ENCODE measurements at regions not wholly inside any gene's neighbourhood (a gene's known extent, or its start where the extent isn't known, plus 50 kb on each side); places are given as distances from the start of the nearest gene placed in this dataset.

DNA sequence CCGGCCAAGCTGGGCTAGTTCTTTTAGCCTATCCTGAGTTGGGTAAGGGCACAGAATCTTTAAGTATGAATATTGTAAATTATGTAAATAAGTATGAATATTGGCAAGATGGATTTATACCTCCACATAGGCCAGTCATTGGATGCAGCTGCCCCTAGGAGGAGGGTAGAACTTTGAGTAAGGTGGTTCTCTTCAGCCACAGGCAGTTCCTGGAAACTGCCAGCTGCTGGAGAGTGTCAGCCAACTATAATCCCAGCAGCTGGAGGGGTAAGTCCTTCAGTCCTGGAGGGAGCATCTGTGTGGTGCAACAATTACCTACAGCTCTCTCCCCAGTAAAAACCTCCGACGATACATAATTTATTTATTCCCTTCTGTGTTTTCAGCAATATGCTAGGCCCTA is 65.8 kb upstream of the TMPO start:
- no peak for TF ChIP-seq GATA2 (IDR thresholded peaks at IDR 0.05; ENCODE audit: low read depth, low read length)

DNA sequence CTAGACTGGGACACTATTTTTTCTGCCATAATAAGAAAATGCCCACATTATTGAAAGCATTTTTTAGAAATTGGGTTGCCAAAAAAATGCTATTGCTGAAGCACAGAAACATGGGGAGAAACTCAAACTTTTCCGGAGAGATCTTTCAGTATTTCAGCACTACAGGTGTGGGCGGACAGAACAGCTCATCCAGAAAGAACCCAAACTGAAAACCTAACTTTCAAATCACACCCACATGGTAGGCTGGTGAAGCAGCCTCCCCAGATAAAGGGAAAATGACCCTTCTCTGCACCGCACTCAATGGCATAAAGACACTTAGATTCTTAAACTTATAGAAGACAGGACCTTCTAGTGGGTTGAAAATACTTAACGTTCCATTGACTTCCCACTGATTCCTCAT is 62.3 kb upstream of the TMPO start:
- TF ChIP-seq GATA3 (IDR thresholded peaks at IDR 0.05; ENCODE audit: low read depth, low read length) (no peak), GATA2 (IDR thresholded peaks at IDR 0.05; ENCODE audit: low read depth, low read length) (no peak)

DNA sequence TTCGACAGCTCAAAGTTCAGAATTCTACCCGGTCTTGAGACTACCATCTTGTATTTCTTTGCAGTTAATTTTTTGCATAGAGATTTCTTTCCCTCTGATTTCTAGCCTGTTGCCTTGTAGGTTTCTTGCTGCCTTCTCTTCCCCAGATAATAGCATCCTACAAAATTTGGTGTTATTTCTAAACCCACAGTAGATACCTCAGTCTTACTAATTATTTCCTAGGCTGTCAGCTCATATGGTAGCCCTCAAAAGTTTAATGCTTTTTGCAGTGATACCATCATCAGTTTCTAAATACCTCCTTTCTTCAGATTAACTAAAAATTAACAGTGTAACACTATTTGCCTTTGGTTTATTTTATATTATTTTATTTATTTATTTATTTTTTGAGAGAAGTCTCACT is 61.9 kb upstream of the TMPO start:
- TF ChIP-seq GATA3 (IDR thresholded peaks at IDR 0.05; ENCODE audit: low read depth, low read length) (no peak), GATA2 (IDR thresholded peaks at IDR 0.05; ENCODE audit: low read depth, low read length) (no peak)

DNA sequence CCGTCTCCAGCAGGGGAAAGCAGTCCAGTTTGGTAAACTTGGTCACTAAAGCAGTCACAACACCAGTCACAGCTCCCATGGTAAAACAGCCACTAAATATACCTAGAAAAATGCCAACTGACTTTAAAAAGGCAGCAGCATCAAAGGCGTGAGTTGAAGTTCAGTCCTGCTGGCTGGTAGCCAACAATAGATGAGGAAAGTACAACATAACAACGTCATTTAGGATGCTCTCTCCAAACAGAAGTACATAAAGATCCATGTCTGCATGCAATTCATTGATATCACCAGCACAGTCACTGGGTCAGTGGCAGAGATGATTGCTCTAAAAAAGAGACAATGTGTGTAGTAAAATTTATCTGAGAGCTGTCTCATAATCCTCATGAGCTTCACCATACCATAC is 59.3 kb upstream of the TMPO start:
- TF ChIP-seq GATA3 (IDR thresholded peaks at IDR 0.05; ENCODE audit: low read depth, low read length) (no peak), GATA2 (IDR thresholded peaks at IDR 0.05; ENCODE audit: low read depth, low read length) (no peak)

DNA sequence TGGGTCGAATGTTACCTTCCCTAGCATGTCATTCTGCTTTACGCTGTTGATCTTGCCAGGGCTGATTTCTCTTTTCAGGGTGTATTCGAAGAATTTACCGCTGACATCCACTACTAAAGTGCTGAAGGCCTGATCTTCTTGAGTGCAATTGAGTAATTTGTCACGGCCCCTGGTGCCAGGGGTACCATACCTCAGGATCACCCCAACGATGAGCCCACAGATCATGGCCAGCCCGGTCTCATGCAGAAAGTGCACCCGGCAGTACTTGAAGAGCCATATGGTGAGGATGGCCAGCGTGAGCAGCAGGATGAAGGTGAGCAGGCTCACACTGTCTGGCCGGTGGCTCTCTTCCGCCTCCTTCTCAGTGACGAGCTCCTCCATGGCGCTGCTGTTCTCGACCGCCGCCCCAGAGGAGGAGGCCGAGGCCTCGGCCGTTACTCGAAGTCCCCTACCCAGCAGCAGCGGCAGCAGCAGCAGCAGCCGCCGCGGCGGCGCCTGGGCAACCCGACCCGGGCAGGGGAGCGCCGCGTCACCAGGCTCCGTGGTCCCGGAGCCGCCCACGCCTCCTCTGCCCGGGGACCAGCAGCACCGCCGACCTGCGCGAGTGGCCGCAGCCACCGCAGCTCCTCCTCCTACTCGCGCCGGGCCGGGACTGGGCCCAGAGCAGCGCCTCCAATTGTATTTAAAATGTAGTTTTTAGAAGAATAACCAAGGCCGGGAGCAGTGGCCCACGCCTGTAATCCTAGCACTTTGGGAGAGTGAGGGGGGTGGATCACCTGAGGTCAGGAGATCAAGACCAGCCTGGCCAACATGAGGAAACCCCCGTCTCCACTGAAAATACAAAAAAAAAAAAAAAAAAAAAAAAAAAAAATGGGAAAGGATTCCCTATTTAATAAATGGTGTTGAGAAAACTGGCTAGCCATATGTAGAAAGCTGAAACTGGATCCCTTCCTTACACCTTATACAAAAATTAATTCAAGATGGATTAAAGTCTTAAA is 58.5 kb upstream of the TMPO start:
- TF ChIP-seq GATA3 (IDR thresholded peaks at IDR 0.05; ENCODE audit: low read depth, low read length) (no peak), GATA2 (IDR thresholded peaks at IDR 0.05; ENCODE audit: low read depth, low read length) (no peak)

DNA sequence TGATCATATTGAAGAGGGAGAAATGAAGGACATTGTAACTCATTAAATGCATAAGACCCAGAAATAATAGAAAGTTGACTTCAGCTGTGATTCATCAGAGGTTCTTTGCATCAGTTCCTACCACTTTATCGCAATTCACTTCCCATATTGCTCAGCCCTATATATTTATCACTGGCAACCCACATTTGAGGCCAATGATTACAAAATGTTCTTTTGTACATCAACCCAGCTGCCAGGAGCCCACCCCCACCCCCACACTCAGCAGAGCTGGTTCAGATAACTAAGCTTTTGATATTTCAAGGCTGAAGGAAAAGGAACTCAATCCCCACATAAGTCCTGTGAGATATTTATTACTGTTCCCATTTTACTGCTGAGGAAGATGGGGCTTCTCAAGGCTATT is 51.2 kb upstream of the TMPO start:
- TF ChIP-seq GATA2 (IDR thresholded peaks at IDR 0.05; ENCODE audit: low read depth, low read length) (no peak), GATA3 (IDR thresholded peaks at IDR 0.05; ENCODE audit: low read depth, low read length) (no peak)

DNA sequence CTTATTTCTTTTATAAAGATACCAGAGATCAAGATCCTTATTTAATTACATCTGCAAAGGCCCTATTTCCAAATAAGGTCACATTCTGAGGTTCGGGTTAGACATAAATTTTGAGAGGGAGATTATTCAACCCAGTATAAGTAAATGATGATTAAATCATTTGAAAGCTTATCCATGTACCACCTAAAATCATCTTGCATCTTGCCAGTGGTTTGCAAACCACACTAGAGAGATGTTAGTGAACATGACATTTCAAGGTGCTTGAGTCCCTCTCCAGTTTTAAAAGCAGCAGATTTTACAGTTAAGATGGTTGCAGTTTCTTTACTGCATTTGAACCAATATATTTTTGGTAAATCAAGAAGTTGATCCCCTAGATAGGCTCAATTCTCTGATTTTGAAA is 49.9 kb upstream of the TMPO start:
- TF ChIP-seq GATA3 (IDR thresholded peaks at IDR 0.05; ENCODE audit: low read depth, low read length) (no peak), GATA2 (IDR thresholded peaks at IDR 0.05; ENCODE audit: low read depth, low read length) (no peak)

All from SH-SY5Y (cell line).